HEK293 (cell line): ENCODE measurements at regions not wholly inside any gene's neighbourhood (a gene's known extent, or its start where the extent isn't known, plus 50 kb on each side); places are given as distances from the start of the nearest gene placed in this dataset.

Experiments
- CTCF ChIA-PET: fragments of 350-600 bp; formaldehyde crosslinking; extraction: SDS; loops from one replicate; lab custom pipeline; 2021; ENCODE audit warnings: antibody characterized with exemption; lab: Yijun Ruan, JAX
- POLR2A ChIA-PET: fragments of 300-600 bp; formaldehyde crosslinking; extraction: SDS; loops from one replicate; lab custom pipeline; 2020; ENCODE audit warnings: antibody characterized with exemption, inconsistent platforms; lab: Yijun Ruan, JAX
- H3K27ac ChIP-seq: fragments of 200-500 bp; sonication (Bioruptor generic); 2 replicates; pipeline ENCODE4 v1.5.1; 2014; ENCODE audit warnings: low read depth, low read length, control low read depth, inconsistent platforms; ENCODE audit errors: extremely low read depth
- H3K36me3 ChIP-seq, 2 experiments: fragments of 200-500 bp in 1 of 2; sonication (Bioruptor generic) in 1 of 2; 1 replicate in 1 of 2; 2 replicates in 1 of 2; pipeline ENCODE4 v1.5.1; 2014 to 2017; ENCODE audit warnings: inconsistent platforms in 2 of 2, low read length in 2 of 2; ENCODE audit not compliant: control insufficient read depth in 2 of 2, insufficient read depth in 1 of 2
- H3K4me1 ChIP-seq: fragments of 200-500 bp; sonication (Bioruptor generic); 2 replicates; pipeline ENCODE4 v1.5.1; 2014; ENCODE audit warnings: mild to moderate bottlenecking, low read length, inconsistent platforms; ENCODE audit not compliant: control insufficient read depth, insufficient read depth
- H3K4me3 ChIP-seq: 2 replicates; pipeline ENCODE4 v1.5.1; 2011; ENCODE audit warnings: low read depth, mild to moderate bottlenecking, control low read depth, low read length, moderate library complexity
- H3K9me3 ChIP-seq: fragments of 200-500 bp; sonication (Bioruptor generic); 2 replicates; pipeline ENCODE4 v1.5.1; 2014; ENCODE audit warnings: low read depth, low read length, inconsistent platforms; ENCODE audit not compliant: control insufficient read depth, insufficient read depth
- BCL11B ChIP-seq: fragments of 450-650 bp; formaldehyde crosslinking; IDR thresholded peaks from 2 replicates; pipeline ENCODE4 v1.5.1; 2016; ENCODE audit warnings: low read depth, missing biosample characterization, missing genetic modification characterization
- FEZF1 ChIP-seq: fragments of 450-650 bp; formaldehyde crosslinking; IDR thresholded peaks from 2 replicates; pipeline ENCODE4 v1.5.1; 2016; ENCODE audit warnings: missing biosample characterization, missing genetic modification characterization
- KLF10 ChIP-seq: fragments of 450-650 bp; IDR thresholded peaks from 2 replicates; pipeline ENCODE4 v1.5.1; 2018; ENCODE audit warnings: missing biosample characterization, mild to moderate bottlenecking, missing genetic modification characterization
- KLF7 ChIP-seq: fragments of 450-650 bp; formaldehyde crosslinking; IDR thresholded peaks from 2 replicates; pipeline ENCODE4 v1.5.1; 2016; ENCODE audit warnings: missing biosample characterization, missing genetic modification characterization, borderline replicate concordance
- OSR2 ChIP-seq: fragments of 450-650 bp; formaldehyde crosslinking; IDR thresholded peaks from 2 replicates; pipeline ENCODE4 v1.5.1; 2016; ENCODE audit warnings: missing biosample characterization, missing genetic modification characterization
- PRDM6 ChIP-seq: fragments of 450-650 bp; formaldehyde crosslinking; IDR thresholded peaks from 2 replicates; pipeline ENCODE4 v1.5.1; 2017; ENCODE audit warnings: missing biosample characterization, missing genetic modification characterization
- SP2 ChIP-seq: fragments of 450-650 bp; formaldehyde crosslinking; IDR thresholded peaks from 2 replicates; pipeline ENCODE4 v1.5.1; 2016; ENCODE audit warnings: missing biosample characterization, missing genetic modification characterization
- TCF7L2 ChIP-seq: IDR thresholded peaks from 2 replicates; pipeline ENCODE4 v1.6.1; 2011; ENCODE audit warnings: low read depth, mild to moderate bottlenecking, inconsistent platforms, low read length, moderate library complexity, borderline replicate concordance
- TRIM28 ChIP-seq: IDR thresholded peaks from 2 replicates; pipeline ENCODE4 v1.6.1; 2011; ENCODE audit warnings: low read length, control low read depth, borderline replicate concordance
- ZNF114 ChIP-seq: fragments of 450-650 bp; formaldehyde crosslinking; IDR thresholded peaks from 2 replicates; pipeline ENCODE4 v1.5.0; 2017; ENCODE audit warnings: missing biosample characterization, missing genetic modification characterization
- ZNF16 ChIP-seq: fragments of 450-650 bp; formaldehyde crosslinking; IDR thresholded peaks from 2 replicates; pipeline ENCODE4 v1.5.1; 2016; ENCODE audit warnings: low read depth, missing biosample characterization, missing genetic modification characterization
- ZNF211 ChIP-seq: fragments of 450-650 bp; formaldehyde crosslinking; IDR thresholded peaks from 2 replicates; pipeline ENCODE4 v1.5.1; 2016; ENCODE audit warnings: low read depth, missing biosample characterization, missing genetic modification characterization
- ZNF239 ChIP-seq: fragments of 450-650 bp; formaldehyde crosslinking; IDR thresholded peaks from 2 replicates; pipeline ENCODE4 v1.5.1; 2016; ENCODE audit warnings: missing biosample characterization, missing genetic modification characterization
- ZNF596 ChIP-seq: fragments of 450-650 bp; IDR thresholded peaks from 2 replicates; pipeline ENCODE4 v1.5.0; 2018; ENCODE audit warnings: missing biosample characterization, mild to moderate bottlenecking, missing genetic modification characterization, moderate library complexity
- ZNF600 ChIP-seq: fragments of 450-650 bp; formaldehyde crosslinking; IDR thresholded peaks from 2 replicates; pipeline ENCODE4 v1.5.1; 2016; ENCODE audit warnings: missing biosample characterization, missing genetic modification characterization
- ZNF664 ChIP-seq: fragments of 450-650 bp; formaldehyde crosslinking; IDR thresholded peaks from 2 replicates; pipeline ENCODE4 v1.5.1; 2016; ENCODE audit warnings: missing biosample characterization, missing genetic modification characterization
- ZNF843 ChIP-seq: fragments of 450-650 bp; formaldehyde crosslinking; IDR thresholded peaks from 2 replicates; pipeline ENCODE4 v1.5.1; 2016; ENCODE audit warnings: missing biosample characterization, missing genetic modification characterization
- TF ChIP-seq, protein P1 (sequence below): fragments of 450-650 bp; formaldehyde crosslinking; IDR thresholded peaks from 2 replicates; pipeline ENCODE4 v1.5.1; 2016; ENCODE audit warnings: missing biosample characterization, missing genetic modification characterization

GRCh38 chr6:10141746-10142443 lies 273.0 kb downstream of the TFAP2A start:
- TF ChIP-seq ZNF596 (tag by site-specific recombination) (no peak), FEZF1 (tag by site-specific recombination) (peak; percentile 77)
- H3K36me3 ChIP-seq: no peaks in the 10 kb centered on the region
- H3K4me1 ChIP-seq: peaks cover 18% of the 10 kb centered on the region
- ChIA-PET CTCF (interaction anchor here (0.6 kb wide), 1 partner anchor 627 kb away, joined by 3 read pairs; no protein-coding TSS in a partner anchor), POLR2A (no interaction called here)
- H3K9me3 ChIP-seq: no peaks in the 10 kb centered on the region
- no peak overlapping the region for H3K27ac ChIP-seq
- no peak overlapping the region for H3K4me3 ChIP-seq

DNA sequence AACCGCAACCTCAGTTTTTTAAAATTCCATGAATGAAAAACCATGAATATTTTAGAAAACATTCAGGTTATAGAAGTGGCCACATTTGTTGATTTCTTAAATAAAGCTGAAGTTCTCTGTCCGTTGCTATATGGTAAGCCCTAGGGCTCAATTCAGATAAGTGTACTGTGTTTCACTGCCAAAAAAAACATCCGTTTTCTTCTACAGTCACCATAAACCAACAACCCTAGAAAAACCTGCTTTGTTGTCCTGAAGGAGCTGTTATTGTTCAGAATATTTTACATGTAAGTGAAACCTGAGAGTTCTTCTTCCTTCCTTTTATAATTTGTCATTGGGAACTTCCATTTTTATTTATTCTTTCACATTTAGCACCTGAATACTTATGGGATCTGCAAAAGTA lies 274.1 kb downstream of the TFAP2A start:
- H3K4me1 ChIP-seq: peaks cover 18% of the 10 kb centered on the region
- no peak overlapping the region for H3K27ac ChIP-seq
- H3K9me3 ChIP-seq: no peaks in the 10 kb centered on the region
- TF ChIP-seq ZNF843 (tag by site-specific recombination) (peak; percentile 71), TRIM28 (0 out of 2 replicates have a peak, but pooled peaks have one; percentile 20), TCF7L2 (peak; percentile 62), ZNF16 (tag by site-specific recombination) (no peak), ZNF600 (tag by site-specific recombination) (no peak), BCL11B (no peak), ZNF211 (tag by site-specific recombination) (no peak), SP2 (tag by site-specific recombination) (no peak), KLF10 (tag by site-specific recombination) (no peak), KLF7 (tag by site-specific recombination) (no peak), OSR2 (peak; percentile 74), ZNF239 (tag by site-specific recombination) (no peak), FEZF1 (tag by site-specific recombination) (peak; percentile 69), ZNF664 (tag by site-specific recombination) (no peak), ZNF114 (tag by site-specific recombination) (no peak), PRDM6 (tag by site-specific recombination) (peak; percentile 87)
- TF ChIP-seq, protein P1, sequence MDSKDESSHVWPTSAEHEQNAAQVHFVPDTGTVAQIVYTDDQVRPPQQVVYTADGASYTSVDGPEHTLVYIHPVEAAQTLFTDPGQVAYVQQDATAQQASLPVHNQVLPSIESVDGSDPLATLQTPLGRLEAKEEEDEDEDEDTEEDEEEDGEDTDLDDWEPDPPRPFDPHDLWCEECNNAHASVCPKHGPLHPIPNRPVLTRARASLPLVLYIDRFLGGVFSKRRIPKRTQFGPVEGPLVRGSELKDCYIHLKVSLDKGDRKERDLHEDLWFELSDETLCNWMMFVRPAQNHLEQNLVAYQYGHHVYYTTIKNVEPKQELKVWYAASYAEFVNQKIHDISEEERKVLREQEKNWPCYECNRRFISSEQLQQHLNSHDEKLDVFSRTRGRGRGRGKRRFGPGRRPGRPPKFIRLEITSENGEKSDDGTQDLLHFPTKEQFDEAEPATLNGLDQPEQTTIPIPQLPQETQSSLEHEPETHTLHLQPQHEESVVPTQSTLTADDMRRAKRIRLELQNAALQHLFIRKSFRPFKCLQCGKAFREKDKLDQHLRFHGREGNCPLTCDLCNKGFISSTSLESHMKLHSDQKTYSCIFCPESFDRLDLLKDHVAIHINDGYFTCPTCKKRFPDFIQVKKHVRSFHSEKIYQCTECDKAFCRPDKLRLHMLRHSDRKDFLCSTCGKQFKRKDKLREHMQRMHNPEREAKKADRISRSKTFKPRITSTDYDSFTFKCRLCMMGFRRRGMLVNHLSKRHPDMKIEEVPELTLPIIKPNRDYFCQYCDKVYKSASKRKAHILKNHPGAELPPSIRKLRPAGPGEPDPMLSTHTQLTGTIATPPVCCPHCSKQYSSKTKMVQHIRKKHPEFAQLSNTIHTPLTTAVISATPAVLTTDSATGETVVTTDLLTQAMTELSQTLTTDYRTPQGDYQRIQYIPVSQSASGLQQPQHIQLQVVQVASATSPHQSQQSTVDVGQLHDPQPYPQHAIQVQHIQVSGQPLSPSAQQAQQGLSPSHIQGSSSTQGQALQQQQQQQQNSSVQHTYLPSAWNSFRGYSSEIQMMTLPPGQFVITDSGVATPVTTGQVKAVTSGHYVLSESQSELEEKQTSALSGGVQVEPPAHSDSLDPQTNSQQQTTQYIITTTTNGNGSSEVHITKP (tag by site-specific recombination): 0 out of 2 replicates have a peak, but pooled peaks have one; percentile 21
- no peak overlapping the region for H3K4me3 ChIP-seq
- no peaks in the 10 kb centered on the region for H3K36me3 ChIP-seq
- ChIA-PET POLR2A (no interaction called here), CTCF (interaction anchor here (0.5 to 0.8 kb wide), 4 partner anchors 12 to 626 kb away, joined by 3 to 6 read pairs (median 4); no protein-coding TSS in a partner anchor)
